ENCODE measurements at regions not wholly inside any gene's neighbourhood (a gene's known extent, or its start where the extent isn't known, plus 50 kb on each side); places are given as distances from the start of the nearest gene placed in this dataset.

GRCh38 chr15:85943791-85944190 is 135.9 kb upstream of the AGBL1 start:
- no peak for DNase-seq

- no peak for DNase-seq
Observed at GRCh38 chr15:85947021-85947420, 132.7 kb upstream of the AGBL1 start.

DNA sequence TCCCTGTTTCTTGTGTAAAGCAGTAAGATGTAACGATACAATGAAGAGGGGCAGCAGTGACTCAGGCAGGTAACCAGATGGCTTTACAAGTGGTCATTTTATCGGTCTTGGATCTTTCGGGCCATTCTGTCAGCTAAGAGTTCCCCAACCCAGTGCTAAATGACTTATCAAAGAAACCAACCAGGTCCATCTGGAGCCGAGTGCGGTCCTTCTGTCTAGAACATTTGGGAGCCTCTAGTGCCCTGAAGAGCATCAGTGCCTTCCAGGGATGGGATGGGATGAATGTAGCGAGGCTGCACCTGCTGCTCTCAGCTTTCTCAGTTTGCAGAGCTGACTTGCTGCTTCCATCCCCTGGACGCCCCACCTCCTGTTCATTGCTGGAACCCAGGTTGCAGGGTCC is 131.7 kb upstream of the AGBL1 start:
- no peak for DNase-seq

DNA sequence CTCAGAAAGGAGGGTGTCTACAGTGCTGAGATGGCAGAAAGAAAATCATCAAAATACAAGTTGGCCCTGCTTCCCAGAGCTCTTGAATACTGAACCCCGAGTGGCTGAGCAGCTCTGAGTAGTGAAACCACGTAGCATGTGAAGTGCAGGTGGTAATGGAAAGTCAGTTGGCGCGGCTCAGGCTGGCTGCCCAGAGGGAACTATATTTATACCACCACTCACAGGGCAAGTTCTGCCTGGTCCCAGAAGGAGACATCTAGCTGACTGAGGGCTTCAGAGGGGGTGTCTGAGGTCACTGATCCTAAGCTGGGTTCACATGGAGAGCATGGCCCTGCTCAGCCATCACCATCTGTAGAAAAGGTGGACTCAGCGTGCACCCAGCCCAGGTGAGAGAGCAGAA is 129.6 kb upstream of the AGBL1 start:
- no peak for DNase-seq

DNA sequence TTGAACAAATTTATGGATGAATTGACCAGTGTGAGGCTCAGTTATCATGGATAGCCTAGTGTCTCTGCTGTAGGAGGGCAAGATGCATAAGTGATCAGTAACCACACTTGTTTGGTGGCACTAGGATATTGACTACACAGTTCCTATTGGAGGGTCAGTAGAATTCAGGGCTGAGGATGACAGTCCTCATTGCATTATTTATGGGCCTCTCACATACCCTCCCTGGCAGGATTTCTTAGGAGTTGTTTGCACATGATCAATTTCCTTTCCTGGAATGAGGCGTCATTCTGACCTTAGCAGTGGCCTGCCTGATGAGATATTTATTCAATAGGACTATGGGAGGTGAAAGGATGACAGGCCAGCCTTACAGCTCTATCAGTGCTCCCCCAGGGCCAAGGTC is 125.1 kb upstream of the AGBL1 start:
- no peak for DNase-seq

DNA sequence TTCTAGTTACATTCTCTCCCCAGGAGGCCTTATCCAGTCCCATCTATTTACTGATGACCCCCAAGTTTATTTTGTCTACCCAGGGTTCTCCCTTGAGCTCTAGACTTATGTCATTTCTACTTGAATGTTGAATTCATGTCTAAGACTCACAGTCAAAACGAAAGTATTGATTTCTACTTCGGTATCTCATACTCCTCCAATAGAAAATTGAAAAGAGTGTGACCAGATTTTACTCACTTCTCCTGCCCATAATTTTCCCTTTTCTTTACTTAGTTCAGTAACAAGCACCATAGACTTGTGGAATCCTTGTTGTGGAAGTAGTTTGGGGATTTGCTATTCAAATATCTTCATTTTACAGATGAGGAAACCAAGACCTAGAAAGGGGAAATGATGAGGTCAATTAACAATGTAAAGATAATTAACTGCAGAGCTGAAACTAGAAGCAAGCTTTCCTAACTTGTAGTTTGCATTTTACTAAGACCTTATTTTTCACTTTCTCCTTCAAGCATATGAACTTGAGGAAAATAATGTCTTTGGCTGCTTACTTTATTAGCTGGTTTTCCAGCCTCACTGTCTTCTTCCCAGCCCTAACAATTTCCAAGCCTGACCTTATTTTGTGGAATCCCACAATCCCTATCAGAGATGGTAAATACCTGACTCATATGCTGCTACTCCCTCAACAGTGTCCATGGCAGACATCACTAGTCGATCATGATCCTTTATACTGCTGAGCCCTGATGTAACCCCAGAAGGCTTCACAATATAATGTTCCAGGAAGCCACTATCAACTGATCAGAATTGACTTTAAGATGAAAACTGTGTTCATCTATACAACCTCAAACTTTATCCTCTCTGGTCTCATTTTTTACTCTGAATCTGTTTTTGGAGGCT is 123.9 kb upstream of the AGBL1 start:
- DNase-seq, result no peak

- DNase-seq, result no peak
Observed at GRCh38 chr15:85956532-85957275, 123.0 kb upstream of the AGBL1 start.

DNA sequence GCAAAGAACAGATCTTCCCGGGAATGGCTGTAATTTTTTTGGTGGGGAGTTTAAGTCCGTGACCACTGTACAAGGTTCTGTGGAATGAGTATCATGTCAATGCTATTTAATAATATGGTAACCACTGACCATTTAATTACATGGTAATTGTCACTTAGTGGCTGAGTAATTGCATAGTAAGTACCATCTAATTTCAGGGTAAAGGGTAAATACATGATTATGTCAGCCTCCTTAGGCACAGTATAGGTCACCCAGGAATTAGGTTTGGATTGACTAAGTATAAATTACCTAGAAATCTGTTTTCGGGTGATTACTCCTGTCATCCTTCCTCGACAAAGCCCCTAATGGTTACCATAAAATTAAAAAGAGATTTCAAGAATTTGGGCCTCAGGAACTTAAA is 120.1 kb upstream of the AGBL1 start:
- DNase-seq, result no peak

- no peak for DNase-seq
Observed at GRCh38 chr15:85960381-85960780, 119.3 kb upstream of the AGBL1 start.

DNA sequence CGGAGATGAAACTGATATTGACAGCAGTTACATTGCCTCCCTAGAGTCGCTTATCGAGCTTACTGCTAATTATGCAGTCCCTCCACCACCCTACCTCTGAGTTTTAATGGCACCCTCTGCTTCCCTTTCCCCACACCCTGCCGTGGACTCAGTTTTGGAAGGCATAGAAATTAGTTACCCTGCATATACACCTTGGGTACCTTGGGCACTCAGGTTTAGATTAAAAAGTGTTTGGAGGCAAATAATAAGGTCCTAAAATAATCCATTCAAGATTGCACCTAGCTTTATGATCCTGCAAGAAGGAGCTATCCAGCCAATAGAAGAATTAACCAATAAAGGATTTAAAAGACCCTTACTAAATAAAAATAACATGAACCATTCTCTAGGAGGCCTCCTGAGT is 117.8 kb upstream of the AGBL1 start:
- DNase-seq, result no peak

- no peak for DNase-seq
Observed at GRCh38 chr15:85963262-85963760, 116.4 kb upstream of the AGBL1 start.

GRCh38 chr15:85964471-85964870 is 115.2 kb upstream of the AGBL1 start:
- DNase-seq, result no peak

DNA sequence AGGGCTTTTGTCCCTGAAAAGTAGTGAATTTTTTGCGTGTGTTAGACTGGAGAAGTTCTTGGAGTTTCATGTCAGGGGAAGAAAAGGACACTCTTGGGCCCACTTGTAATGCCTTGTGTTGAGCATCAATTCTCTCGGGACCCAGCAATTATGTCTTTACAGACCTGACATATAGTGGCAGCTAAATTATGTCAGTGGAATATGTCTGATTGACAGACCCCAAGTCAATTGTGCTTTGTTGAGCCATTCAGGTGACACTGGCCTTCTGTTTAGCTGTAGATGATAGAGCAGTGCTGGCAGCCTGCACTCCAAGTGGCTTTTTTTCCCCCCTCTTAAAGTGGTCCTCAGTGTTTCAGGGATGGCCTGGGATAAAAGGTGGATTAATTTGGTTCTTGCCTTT is 112.1 kb upstream of the AGBL1 start:
- DNase-seq, result no peak

DNA sequence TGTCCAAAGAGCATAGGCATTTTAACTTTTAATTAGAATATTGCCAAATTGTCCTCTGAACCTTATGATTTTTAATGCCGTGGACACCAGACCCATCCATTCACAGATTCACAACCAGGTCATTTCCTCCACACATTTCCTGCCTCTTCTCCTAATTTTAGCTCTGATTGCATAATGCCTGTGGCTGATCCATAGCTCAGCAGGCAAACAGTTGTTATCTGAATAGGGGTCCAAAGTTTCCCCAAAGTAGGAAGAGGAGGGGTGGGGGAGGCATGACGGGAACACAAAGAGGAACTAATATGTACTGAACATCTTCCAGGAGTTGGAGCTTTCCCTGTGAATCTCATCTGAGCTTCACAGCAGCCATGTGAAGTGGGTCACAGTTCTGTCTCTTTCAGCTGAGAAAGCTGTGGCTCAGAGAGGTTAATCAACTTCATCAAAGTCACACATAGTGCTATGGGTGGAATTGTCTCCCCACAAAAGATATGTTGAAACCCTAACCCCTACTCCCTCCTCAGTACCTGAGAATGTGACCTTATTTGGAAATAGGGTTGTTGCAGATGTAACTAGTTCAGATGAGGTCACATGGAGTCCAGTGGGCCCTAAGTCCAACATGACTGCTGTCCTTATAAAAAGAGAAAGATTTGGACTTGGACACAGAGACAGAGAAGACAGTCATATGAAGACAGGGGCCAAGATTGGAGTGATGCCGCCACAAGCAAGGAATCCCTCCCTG is 106.7 kb upstream of the AGBL1 start:
- DNase-seq, result no peak

DNA sequence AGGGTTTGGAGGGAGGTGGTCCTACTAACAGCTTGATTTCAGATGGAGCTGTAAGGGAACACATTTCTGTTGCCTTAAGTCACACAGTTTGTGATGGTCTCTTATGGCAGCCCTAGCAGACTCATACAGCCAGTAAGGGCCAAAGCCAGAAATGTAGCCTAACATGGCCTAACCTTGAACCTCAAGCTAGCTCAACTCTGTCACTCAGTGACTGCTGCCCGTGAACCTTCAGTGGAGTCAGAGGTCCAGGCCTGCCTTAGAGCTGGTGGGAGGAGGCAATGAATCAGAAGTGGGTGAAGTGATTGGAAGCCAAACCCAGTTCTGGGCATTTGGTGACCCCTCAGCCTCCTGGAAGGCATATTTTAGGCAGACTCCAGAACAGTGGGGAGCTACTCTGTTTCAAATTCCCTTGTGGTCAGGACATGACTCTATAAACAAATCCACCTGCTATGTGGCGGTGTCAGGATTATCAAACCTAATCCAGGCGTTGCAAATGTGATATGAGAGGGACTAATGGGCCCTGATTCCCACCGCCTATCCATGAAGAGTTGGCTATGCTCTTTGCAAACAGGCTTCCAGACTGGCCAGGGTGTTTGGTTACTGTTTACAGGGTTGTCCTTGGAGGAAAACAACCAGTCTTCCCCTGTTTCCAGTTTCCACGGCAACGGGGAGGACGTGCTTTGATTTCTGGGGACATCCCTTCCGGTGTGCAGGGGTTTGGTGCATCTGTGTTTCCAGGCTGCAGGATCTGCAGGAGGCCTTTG is 105.9 kb upstream of the AGBL1 start:
- no peak for DNase-seq

DNA sequence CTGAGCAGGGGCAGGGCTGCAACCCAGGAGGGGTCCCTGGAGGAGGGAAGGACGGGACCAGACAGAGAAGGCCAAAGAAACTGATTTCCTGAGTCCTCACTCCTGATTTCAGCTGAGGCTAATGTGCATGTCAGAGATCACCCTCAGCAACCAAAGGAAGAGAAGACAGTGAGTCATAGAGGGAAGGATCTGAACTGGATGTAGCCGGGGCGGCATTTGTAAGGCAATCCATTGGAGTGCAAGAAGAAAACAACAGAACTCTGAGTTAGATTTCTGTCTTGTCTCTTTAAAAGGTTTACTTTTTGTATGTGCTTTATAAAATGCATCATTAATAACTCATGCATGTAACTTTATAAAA is 105.3 kb upstream of the AGBL1 start:
- DNase-seq, result no peak

DNA sequence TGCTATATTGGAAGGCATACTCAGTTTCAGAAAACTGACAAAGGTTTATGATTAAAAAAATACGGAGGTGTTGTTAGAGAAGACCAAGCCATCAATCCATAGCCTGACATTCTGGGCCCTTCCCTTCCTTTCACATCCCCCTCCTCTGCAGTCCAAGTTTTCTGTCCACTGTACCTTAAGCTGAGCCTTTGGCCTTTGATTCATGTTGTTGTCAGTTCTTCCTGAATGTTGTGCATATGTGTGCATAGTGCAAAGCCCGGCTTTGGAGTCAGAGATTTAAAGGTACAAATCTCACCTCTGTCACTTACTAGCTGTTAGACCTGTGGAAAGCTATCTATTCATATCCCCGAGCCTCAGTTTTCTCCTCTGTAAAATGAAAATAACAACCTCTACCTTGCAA is 104.9 kb upstream of the AGBL1 start:
- DNase-seq, result no peak

GRCh38 chr15:85976102-85976501 is 103.6 kb upstream of the AGBL1 start:
- DNase-seq, result no peak

DNA sequence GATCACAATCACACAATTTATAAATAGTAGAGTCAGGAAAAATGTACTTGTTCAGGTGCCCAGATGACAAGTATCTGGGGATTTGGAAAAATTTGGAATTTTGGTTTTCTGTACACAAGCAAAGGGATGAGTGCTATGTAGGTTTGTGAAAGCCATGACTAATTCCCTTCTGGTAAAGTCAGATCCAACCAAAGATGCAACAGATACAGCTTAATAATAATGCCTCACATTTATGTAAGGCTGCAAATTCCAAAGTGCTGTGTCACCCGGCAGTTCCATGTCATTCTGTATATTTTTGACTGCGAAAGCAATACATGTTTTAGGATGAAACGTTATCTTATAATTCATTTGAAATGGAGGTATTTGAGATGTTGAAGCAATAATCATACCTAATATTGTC is 102.7 kb upstream of the AGBL1 start:
- no peak for DNase-seq

DNA sequence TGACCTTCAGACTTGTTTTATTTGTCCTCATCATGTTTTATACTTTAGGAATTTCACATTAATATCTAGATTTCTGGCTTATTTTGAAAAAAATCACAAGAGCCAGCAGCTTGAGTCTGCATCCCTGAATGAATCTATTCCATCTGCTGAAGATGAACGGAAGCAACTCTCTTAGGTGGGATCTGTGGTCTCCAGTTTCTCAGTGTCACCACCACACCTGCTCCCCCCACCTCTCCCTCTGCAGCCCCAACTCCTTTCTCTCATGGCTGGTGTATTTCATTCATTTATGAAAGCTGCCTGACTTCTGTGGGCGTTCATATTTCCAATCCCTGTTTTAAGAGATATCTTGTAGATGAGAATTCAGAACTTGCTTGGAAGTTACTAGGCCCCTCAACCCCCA is 102.1 kb upstream of the AGBL1 start:
- DNase-seq, result no peak

DNA sequence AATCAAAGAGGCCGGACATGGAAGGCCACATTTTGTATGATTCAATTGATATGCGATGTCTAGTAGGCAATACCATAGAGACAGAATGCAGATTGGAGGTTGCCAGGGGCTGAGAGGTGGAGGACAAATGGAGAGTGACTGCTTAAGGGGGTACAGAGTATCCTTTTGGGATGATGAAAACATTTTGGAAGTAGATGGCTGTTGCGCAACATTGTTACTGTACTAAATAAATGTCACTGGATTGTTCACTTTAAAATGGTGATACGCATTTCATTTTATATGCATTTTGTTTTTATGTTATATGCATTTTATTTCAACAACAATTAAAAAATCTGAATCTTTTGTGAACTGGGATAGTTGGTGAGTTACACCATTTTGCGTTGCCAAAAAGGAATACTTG is 99.7 kb upstream of the AGBL1 start:
- no peak for DNase-seq

GRCh38 chr15:85980946-85981345 is 98.7 kb upstream of the AGBL1 start:
- no peak for DNase-seq

DNA sequence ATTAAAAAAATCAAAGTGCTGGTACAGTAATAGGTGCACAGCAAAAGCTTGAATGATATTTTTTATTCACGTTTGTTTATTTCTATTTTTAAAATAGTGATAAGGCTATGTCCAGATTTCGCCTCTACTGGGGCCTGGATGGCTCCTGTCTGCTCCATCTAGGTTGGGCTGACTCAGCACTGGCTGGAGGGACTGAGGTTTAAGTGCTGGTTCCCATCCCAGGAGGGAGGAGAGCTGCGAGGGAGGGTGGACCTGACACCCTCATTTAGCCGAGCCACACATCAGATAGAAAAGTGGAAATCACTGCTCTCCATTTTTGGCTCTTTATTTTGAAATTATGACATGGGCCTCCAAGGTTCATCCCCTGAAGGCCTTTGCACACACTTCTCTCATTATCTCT is 95.4 kb upstream of the AGBL1 start:
- no peak for DNase-seq
